ENCODE measurements at regions not wholly inside any gene's neighbourhood (a gene's known extent, or its start where the extent isn't known, plus 50 kb on each side); places are given as distances from the start of the nearest gene placed in this dataset.

DNA sequence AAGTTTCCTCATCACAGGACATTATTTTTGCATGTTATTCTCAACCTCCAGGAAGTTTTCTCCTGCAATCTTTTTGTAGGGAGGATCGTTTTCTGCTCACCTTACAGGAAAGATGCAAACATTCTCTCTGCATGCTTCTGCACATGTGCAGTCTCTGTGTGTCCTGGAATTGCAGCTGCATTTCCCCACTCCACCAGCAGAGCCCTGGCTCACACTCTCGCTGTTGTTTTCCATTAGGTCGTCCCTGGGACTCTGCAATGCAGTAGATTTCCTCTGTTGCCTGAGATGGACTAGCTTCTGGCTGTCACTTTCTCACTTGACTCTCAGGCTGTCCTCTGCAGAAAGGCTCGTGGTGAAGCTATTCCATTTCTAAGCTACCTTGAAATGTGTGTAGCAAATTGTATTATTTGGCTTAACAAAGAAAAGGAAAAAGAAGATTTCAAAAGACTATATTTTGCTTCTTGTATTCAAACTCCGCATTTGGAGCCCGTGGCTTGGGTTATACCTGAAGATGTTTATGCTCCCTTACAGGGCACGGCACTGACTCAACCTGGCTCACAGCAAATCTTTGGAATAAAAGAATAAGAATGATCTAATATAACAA is 346.7 kb downstream of the RAD51AP2 start:
- TF ChIP-seq, protein P1, sequence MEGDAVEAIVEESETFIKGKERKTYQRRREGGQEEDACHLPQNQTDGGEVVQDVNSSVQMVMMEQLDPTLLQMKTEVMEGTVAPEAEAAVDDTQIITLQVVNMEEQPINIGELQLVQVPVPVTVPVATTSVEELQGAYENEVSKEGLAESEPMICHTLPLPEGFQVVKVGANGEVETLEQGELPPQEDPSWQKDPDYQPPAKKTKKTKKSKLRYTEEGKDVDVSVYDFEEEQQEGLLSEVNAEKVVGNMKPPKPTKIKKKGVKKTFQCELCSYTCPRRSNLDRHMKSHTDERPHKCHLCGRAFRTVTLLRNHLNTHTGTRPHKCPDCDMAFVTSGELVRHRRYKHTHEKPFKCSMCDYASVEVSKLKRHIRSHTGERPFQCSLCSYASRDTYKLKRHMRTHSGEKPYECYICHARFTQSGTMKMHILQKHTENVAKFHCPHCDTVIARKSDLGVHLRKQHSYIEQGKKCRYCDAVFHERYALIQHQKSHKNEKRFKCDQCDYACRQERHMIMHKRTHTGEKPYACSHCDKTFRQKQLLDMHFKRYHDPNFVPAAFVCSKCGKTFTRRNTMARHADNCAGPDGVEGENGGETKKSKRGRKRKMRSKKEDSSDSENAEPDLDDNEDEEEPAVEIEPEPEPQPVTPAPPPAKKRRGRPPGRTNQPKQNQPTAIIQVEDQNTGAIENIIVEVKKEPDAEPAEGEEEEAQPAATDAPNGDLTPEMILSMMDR (IDR thresholded peaks at IDR 0.05), result peak; percentile 12 to 57 (median 48)
- TF ChIP-seq POLR2A (IDR thresholded peaks at IDR 0.05), result no peak

Data from testis (tissue), 2 donors.